ENCODE measurements at regions not wholly inside any gene's neighbourhood (a gene's known extent, or its start where the extent isn't known, plus 50 kb on each side); places are given as distances from the start of the nearest gene placed in this dataset.

DNA sequence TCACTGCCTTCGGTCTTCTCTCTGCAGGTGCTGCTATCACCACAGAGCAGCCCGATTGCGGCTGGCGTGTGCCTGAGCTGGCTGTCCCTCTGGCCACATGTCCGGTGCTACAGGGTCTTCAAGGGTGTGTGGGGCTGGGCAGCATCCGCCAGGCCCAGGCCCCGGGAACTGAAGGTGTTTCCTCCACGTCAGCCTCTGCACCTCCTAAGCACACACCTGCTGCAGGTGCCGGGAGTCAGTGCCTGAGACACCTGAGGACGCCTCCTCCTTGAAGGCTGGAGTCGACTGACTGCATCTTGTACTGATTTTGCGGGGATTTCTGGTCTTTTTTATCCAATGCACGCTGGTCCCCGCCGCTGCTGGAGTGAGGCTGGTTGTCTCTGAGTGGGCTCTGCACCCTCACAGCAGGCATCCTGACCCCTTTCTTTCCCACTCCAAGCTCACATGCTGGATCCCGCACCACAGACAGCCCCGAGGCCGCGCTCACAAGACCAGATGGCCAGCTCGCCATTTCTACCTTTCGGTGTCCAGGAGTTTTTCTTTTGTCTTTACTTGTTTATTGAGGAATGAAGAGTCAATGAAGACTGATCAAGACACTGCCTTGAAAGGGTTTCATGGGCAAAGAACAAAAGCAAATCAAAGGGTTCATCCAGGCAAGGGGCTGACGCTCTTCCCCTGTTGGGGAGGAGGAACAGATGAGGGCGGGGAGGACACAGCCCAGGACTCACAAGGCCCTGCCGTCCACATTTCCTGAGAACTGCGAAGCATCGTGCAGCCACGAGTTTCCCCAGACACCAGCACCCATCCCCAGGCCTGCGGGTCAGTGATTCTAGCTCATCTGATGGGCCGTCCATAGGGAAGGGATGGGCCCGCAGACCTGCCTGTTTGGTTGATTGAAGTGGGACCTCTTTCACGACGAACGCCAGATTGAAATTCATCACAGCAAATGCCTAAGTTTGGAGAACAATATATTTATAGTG, 203.8 kb upstream of the SOX1 start:
- H3K27me3 Mint-ChIP-seq (ENCODE audit: unreplicated experiment) = peaks cover 3% of the 10 kb centered on the region

DNA sequence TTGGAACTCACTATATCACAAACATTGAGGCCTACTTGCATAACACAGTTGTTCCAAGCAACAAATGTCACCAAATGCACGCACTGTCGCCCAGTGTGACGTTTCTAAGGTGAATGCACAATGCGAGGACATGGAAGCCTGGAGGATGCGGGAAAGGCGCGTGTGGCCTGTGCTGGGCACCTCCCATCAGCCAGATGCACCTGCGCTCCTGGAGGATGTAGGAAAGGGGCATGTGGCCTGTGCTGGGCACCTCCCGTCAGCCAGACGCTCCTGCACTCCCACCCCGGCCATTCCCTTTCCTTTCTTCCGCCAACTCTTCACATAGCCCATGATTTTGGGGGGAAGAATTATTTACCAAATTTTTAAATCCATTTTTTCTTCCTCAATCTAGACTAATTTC, 202.4 kb upstream of the SOX1 start:
- H3K4me3 Mint-ChIP-seq (ENCODE audit: unreplicated experiment) = no peak overlapping the region
- no peaks in the 10 kb centered on the region for H3K4me1 Mint-ChIP-seq (ENCODE audit: unreplicated experiment)
- no peak overlapping the region for H3K27ac Mint-ChIP-seq (ENCODE audit: unreplicated experiment)
- H3K9me3 Mint-ChIP-seq (ENCODE audit: unreplicated experiment) = no peaks in the 10 kb centered on the region
- TF ChIP-seq, protein P1, sequence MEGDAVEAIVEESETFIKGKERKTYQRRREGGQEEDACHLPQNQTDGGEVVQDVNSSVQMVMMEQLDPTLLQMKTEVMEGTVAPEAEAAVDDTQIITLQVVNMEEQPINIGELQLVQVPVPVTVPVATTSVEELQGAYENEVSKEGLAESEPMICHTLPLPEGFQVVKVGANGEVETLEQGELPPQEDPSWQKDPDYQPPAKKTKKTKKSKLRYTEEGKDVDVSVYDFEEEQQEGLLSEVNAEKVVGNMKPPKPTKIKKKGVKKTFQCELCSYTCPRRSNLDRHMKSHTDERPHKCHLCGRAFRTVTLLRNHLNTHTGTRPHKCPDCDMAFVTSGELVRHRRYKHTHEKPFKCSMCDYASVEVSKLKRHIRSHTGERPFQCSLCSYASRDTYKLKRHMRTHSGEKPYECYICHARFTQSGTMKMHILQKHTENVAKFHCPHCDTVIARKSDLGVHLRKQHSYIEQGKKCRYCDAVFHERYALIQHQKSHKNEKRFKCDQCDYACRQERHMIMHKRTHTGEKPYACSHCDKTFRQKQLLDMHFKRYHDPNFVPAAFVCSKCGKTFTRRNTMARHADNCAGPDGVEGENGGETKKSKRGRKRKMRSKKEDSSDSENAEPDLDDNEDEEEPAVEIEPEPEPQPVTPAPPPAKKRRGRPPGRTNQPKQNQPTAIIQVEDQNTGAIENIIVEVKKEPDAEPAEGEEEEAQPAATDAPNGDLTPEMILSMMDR (IDR thresholded peaks at IDR 0.05; ENCODE audit: unreplicated experiment) = no peak
- peaks cover 4% of the 10 kb centered on the region for H3K36me3 Mint-ChIP-seq (ENCODE audit: low read depth, unreplicated experiment)
- H3K27me3 Mint-ChIP-seq (ENCODE audit: unreplicated experiment) = peaks cover 2% of the 10 kb centered on the region
- DNase-seq (ENCODE audit: low spot score) = no peak

More for the DNA sequence above, 203.8 kb upstream of the SOX1 start:
- Mint-ChIP-seq H3K9me3 (ENCODE audit: unreplicated experiment) (no peaks in the 10 kb centered on the region), H3K27ac (ENCODE audit: unreplicated experiment) (no peak overlapping the region), H3K4me1 (ENCODE audit: unreplicated experiment) (no peaks in the 10 kb centered on the region), H3K4me3 (ENCODE audit: unreplicated experiment) (no peak overlapping the region), H3K36me3 (ENCODE audit: low read depth, unreplicated experiment) (peaks cover 4% of the 10 kb centered on the region)
- TF ChIP-seq, protein P1 (IDR thresholded peaks at IDR 0.05; ENCODE audit: unreplicated experiment) = no peak
- no peak for DNase-seq (ENCODE audit: low spot score)

DNA sequence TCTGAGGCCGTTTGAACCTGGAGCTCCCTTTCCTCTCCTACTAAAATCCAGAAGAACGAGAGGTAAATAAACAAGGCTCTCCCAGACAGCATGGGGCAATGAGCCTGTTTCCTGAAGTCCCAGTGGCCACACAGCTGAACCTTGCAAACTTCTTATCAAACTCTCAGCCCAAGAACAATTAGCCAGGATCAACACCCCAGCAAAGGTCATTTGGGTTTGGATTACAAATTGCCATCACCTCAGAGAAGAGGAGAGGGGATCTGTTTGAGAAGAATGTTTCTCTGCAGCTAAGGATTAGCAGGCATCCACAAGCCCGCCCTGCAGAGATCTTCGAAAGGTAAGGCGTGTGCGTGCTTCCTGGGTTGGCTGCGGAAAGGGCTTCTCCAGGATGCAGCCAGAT, 201.9 kb upstream of the SOX1 start:
- Mint-ChIP-seq H3K4me1 (ENCODE audit: unreplicated experiment) (no peaks in the 10 kb centered on the region), H3K4me3 (ENCODE audit: unreplicated experiment) (no peak overlapping the region), H3K36me3 (ENCODE audit: low read depth, unreplicated experiment) (peaks cover 4% of the 10 kb centered on the region), H3K9me3 (ENCODE audit: unreplicated experiment) (no peaks in the 10 kb centered on the region), H3K27ac (ENCODE audit: unreplicated experiment) (no peak overlapping the region), H3K27me3 (ENCODE audit: unreplicated experiment) (peaks cover 2% of the 10 kb centered on the region)
- no peak for DNase-seq (ENCODE audit: low spot score)
- TF ChIP-seq, protein P1 (IDR thresholded peaks at IDR 0.05; ENCODE audit: unreplicated experiment) = no peak

DNA sequence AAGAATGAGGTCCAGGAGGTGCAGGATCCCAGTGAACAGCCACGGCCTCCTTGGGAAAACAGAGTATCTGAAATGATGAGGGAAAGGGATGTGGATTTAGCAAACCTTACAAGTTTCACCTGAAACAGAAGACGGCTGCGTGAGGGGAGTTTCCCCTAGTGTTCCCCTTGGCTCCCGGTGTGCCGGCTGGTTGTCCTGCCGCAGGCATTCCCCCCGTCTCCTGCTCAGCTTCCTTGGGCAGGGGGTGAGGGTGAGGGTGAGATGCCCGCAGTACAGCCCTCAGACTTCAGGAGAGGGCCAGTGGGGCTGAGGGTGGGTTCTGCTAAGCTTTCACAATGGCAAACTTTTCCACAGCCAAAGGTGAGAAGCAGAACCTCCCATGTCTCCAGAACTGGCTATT, 201.1 kb upstream of the SOX1 start:
- TF ChIP-seq, protein P1 (IDR thresholded peaks at IDR 0.05; ENCODE audit: unreplicated experiment) = no peak
- no peaks in the 10 kb centered on the region for H3K9me3 Mint-ChIP-seq (ENCODE audit: unreplicated experiment)
- peaks cover 2% of the 10 kb centered on the region for H3K36me3 Mint-ChIP-seq (ENCODE audit: low read depth, unreplicated experiment)
- H3K27ac Mint-ChIP-seq (ENCODE audit: unreplicated experiment) = no peak overlapping the region
- H3K4me3 Mint-ChIP-seq (ENCODE audit: unreplicated experiment) = no peak overlapping the region
- H3K27me3 Mint-ChIP-seq (ENCODE audit: unreplicated experiment) = peaks cover 2% of the 10 kb centered on the region
- no peaks in the 10 kb centered on the region for H3K4me1 Mint-ChIP-seq (ENCODE audit: unreplicated experiment)
- no peak for DNase-seq (ENCODE audit: low spot score)

DNA sequence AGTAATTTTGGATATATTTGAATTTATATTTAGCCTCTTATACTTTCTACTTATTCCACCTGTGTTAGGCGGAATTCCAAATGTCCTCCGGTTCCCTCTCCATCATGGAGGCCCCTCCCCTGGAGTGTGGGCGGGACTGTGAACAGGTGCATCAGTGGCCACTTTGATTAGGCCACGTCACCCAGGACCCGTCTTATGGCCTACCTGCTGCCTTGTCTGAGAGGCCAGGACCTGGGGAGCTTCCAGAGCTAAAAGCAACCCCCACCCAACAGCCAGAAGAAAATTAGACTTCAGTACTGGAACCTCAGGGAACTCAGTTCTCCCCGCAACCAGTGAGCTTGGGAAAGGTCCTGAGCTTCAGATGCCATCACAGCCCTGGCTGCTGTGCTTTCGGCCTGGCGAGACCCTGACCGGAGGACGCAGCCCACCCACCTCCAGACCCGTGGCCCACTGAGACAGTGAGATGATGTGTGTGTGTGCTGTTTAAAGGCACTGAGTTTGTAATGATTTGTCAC, 200.2 kb upstream of the SOX1 start:
- TF ChIP-seq, protein P1 (IDR thresholded peaks at IDR 0.05; ENCODE audit: unreplicated experiment) = no peak
- Mint-ChIP-seq H3K27ac (ENCODE audit: unreplicated experiment) (no peak overlapping the region), H3K36me3 (ENCODE audit: low read depth, unreplicated experiment) (no peaks in the 10 kb centered on the region), H3K27me3 (ENCODE audit: unreplicated experiment) (peaks cover 2% of the 10 kb centered on the region), H3K9me3 (ENCODE audit: unreplicated experiment) (no peaks in the 10 kb centered on the region), H3K4me3 (ENCODE audit: unreplicated experiment) (no peak overlapping the region), H3K4me1 (ENCODE audit: unreplicated experiment) (no peaks in the 10 kb centered on the region)
- no peak for DNase-seq (ENCODE audit: low spot score)

Data from endothelial cell (in vitro differentiated cells).